ENCODE measurements at regions not wholly inside any gene's neighbourhood (a gene's known extent, or its start where the extent isn't known, plus 50 kb on each side); places are given as distances from the start of the nearest gene placed in this dataset.

DNA sequence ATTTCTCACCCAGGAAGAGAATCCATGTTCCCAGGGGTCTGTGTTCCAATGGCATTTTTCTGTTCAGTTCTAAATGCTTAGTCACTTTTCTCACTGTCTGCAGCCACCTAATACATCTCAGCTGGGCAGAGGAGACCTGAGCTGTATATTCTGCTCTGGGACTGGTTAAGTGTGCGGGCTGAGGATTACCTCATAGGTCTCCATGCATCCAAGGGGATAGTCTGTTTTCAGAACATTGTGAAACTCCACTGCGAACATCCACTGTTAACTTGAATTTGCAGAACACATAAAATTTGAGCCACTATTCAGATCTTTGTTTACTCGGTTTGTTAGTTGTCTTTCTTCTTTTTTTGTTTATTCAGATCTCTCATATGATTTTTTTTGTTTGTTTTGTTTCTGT is 947.1 kb downstream of the TFAP2A start:
- DNase-seq (ENCODE audit: low spot score) = no peak

DNA sequence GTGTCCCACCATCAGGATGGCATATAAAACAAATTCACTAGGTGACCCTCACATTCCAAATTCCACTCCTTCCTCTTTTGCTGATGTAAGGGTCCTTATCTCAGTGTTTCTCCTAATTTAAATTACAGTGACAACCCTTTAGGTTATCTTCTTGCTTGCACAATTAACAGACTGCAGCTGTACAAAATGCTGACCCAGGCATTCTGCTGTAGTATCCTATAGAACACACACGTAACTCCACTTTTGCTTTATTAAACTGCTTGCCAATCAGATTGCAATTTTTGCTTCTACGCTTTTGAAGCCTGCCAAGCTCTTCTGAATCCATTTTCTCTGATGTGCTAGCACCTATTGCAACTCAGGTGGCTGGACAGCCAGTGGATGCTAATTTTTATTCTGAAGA is 950.3 kb downstream of the TFAP2A start:
- no peak for DNase-seq (ENCODE audit: low spot score)

DNA sequence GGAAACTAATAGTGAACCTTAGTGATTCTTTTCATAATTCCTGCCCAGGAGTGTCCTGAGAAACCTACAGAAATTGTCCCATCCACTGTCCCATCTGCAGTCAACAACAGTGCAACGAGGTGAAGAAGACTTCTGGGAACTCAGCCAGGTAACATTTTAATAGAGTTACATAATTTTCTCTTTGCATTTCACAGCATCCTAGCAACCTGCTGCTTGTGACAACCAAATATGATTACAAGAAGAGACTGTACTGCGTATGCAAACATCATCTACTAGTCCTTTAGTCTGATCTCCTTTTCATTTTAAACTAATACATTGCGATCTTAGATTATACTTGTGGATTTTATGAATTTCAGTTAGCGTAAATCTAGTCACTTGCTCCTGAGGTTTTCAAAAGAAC is 951.6 kb downstream of the TFAP2A start:
- no peak for DNase-seq (ENCODE audit: low spot score)

DNA sequence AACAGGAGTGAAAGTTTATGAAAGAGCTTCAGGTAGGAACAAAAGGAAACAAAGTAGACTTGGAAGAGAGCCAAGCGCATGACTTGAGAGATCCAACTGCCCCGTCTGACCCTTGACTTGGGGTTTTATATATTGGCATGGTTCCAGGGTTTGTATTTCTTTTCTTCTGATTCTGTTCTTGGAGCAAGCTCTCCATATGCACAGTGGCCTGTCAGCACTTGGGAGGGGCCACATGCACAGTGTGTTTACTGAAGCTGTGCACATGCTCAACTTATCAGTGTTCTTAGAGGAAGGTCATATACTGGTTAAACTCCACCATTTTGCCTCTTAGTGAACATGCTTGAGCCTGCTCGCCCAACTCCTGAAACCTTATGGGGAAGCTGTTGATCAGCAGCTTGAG is 953.7 kb downstream of the TFAP2A start:
- no peak for DNase-seq (ENCODE audit: low spot score)

DNA sequence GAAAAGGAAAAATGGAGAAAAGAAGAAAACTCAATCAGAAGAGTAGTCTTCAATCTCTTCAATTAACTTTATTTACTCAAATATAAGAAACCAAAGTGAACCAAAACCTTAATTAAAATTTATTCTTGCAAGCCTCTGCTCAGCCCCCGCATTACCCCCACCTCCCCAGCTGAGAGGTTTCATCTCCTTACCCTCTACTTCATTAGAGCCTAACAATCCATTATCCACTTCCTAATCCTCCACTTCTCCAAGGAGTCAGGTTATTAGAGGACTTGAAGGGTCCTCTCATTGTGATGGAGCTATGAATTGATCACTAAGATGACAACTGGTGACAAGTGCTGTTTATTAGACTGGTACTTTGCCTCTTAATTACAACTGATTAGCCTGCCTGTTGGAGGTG is 956.5 kb downstream of the TFAP2A start:
- DNase-seq (ENCODE audit: low spot score) = no peak

DNA sequence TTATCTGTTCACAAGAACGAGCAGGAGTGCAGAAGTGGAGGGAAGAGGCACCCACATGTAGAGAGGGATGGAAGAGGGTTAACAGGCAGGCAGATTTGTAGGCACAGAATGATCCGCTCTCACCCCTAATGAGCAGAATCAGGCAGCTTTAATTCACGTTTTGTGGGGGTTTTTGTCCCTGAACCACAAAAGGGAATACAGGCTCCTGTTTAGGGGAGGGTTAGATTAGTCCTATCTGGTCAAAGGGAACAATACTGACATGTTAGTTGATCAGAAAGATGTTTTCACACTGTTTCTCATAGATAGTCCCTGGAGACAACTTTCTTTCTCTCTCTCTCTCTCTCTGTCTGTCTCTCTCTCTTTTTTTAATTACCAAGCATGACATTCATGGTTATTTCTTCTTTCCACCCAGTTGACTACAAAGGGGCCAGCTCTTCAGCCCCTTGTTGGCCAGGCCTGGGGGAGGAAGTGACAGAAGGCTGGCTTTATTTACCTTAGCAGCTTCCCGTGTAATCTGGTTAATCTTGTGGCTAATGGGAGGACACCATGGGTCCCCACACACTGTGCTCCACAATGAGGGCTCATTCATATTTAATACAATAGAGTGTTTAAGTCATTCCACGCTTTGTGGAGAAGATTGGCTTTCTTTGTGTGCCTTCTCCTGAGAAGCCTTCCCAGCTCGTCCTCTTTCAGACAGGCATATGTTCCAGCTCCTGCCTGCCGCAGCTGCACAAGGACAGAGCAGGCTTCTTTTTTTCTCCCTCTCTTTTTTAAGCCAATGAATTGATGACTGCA is 958.8 kb downstream of the TFAP2A start:
- peak; percentile 29 for DNase-seq (ENCODE audit: low spot score)

DNA sequence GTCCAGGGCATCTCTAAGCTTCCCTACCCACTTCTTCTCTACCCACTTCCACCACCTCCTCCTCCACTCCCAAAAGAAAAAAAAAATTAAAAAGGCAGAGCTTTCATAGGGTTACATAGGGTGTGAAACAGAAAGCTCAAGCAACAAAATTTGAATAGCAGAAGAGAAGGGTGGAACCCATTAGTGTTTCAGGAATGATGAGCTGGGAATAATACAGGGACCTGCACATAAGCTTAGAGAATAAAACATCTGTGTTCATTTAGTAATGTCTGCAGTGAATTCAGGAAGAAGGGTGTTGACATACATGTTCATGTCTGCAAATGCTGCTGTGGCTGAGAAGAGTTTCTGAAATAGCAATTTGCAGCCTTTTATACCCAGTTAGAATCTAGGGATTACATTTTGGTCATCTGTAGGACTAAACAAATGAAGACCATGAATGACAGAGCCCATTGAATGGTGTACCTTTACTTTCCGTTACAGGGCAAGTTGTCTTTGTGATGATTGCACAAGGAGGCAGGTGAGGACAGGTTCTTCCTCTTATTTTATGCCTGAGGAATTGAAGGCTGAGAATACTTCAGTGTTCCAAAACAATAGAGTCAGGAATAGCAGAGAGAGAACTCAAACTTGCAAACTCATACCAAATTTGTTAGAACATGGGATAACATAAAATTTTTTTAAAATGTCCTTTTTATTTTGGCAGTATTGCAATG is 975.1 kb downstream of the TFAP2A start:
- DNase-seq (ENCODE audit: low spot score) = no peak

DNA sequence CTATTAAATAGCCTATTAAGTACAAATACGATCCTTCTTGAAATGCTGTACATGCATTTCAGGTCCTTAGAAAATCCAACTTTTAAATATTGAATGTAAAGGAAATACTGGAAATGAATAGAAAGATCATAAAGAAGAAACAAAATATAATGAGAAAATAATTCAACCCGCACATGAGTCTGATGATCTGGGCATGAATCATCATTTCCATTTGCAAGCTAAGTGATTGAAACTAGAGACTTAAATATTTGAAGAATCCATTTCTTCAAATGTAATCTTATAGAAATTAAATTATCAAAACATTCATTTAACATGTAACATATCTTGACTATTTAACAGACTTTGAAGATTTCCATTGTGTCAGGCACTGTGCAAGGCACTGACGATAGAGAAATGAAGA is 977.0 kb downstream of the TFAP2A start:
- DNase-seq (ENCODE audit: low spot score) = no peak

DNA sequence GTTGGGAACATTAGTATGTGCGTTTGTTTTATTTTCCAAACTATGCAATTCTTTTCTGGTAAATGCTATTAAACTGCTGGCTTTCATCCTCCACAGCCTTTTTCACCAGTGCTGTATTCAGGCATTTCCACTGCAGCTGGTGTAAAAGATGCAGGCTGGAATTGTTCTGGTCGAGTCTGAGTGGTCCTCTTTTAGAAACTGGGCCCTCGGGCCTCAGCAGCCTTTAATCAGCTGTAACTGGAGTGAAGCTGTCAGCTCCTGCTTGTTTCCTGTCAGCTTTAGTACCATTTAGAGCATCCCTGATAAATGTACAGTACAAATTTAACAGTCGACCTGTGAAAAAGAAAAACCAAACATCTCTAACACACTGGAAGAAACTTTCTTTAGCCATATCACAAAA is 979.6 kb downstream of the TFAP2A start:
- DNase-seq (ENCODE audit: low spot score) = no peak

DNA sequence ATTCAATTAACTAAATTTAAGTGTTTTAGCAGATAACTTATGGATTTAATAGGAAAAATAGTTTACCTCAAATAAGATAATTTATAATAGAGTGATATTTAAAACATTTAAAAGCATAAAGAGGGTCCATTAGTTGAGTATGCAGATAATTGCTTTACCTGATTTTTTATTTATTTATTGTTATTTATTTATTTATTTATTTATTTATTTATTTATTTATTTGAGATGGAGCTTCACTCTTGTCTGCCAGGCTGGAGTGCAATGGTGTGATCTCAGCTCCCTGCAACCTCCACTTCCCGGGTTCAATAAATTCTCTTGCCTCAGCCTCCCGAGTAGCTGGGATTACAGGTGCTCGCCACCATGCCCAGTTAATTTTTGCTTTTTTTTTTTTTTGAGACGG is 982.9 kb downstream of the TFAP2A start:
- DNase-seq (ENCODE audit: low spot score) = no peak

DNA sequence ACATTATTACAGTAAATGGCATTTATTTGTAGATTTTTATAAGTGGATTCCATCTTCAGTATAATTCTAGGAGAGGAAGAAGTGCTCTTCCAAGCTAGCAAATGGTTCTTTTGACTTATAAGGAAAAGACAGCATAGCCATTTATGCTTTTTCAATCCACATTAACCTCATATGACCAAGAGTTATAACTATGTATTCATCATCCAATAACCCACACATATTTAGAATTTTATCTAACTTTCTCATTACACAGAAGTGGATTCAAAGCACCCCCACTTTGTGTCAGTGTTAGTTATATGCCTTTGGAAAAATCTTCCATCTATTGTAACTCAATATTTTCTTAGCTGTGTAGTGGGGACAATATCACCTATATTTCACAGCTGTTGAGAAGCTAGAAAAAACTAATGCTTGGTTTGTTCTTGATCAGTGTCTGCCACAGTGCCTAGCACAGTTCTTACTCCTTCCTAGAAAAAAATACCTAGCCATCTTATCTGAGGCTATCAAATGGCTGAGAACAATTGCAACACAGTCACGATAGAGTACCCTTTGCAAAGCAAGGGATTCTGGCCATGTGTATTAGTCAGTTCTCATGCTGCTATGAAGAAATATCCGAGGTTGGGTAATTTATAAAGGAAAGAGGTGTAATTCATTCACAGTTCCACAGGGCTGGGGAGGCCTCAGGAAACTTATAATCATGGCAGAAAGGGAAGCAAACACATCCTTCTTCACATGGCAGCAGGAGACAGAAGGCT is 986.3 kb downstream of the TFAP2A start:
- no peak for DNase-seq (ENCODE audit: low spot score)

DNA sequence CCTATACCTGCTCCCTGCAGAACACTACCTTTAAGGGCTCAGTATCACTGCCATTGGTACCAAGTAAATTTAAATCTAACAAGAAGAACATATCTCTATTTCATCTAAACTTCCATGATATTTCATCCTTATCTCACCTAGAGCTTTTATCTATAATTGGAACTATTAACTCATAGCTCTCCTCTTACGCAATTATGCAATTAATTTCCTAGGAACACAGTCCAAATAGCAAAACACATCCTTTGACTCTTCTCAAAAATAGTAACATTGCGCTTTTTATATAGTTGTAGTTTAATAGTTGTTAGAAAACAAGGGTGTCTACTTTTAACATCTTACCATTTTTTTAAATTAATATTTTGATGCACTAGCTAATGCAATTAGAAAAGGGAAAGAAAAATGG is 986.8 kb upstream of the SLC35B3 start:
- DNase-seq (ENCODE audit: low spot score) = no peak

DNA sequence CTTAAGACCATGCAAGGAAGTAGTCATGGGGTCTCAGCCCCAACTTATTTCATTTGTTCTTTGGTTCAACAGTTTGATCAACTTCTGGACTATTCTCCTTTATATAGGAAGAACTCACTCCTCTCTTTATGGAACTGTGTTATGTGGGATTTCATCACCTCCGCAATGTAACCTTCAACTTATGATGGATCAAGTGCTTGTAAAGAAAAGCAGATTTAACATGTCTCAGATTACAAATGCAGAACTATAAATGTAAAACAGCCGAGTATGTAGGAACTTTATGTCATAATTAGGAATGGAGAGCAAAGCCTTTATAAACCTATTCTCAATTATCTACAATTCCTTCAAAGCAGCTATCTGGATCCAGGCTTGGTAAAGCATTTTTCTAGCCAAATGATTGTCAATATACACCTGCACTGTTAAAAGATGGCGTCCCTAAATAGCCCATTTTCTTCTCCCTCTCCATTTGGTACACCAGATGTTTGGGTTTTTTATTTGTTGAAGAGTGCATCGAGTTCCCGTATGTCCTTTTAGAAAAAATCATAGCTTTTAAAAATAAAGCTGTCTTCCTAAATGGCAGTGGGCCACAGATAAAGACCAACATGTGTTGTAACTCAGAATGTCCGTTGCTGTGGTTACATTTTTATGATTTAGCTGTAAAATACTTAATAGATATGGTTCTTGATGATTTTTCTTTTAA is 985.1 kb upstream of the SLC35B3 start:
- no peak for DNase-seq (ENCODE audit: low spot score)

DNA sequence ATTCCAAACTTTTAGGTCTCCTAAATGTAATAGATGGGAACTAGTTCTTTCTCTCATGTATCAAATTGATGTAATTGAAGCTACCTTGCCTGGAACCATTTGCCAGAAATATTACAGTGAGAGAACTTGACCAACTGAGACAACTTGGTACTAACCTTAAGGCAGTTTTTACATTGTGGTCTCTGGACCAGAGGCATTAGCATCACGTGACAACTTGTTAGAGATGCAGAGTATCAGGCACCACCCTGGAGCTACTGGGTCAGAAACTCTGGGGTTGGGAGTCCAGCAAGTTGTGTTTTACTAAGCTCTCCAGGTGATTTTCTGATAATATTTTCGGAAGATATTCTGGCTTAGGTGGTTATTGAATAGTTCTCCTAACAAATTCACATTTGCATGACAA is 982.1 kb upstream of the SLC35B3 start:
- DNase-seq (ENCODE audit: low spot score) = no peak

DNA sequence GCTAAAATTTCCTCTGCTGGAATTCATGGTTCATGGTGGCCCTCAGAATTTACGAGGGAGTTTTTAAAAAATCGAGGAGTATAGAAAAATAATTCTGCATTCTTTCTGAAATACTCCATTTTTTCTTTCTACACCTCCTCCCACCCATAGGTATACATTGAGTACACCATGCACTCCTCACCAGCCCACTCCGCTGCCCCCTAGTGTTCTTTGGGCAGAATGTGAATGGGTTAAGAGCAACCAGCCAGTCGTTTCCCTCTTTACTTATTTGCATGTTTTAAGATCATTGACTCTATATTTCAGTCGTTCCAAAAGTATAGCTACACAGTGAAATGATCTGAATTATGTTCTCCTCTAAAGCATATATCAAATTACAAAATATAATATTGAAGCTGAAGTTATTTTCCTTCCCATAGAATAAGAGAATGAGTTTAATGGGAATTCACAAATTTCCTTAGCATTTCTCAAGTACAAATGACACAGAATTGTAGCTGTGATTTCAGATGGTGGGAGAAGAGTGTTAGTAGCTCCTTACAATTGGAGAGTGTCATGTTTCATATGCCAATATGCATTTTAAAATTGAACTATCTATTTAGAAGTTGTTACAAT is 977.7 kb upstream of the SLC35B3 start:
- DNase-seq (ENCODE audit: low spot score) = peak; percentile 30

DNA sequence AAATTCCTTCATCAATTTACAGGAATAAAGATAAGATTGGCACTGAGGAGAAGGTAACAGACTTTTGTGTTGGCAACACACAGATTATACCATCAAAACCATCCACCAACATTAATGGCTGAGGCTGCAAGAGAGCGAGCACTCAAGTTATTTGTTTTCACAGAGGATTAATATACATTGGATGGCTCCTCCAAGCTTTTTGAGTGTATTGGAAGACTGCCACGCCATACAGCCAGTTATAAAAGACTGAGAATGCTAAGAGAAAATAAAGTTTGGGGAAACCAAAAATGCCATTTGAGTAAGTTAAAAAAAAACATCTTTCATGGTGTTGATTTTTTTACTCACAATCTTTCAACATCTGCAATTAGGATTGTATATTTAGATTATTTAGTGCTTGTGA is 973.8 kb upstream of the SLC35B3 start:
- DNase-seq (ENCODE audit: low spot score) = no peak

DNA sequence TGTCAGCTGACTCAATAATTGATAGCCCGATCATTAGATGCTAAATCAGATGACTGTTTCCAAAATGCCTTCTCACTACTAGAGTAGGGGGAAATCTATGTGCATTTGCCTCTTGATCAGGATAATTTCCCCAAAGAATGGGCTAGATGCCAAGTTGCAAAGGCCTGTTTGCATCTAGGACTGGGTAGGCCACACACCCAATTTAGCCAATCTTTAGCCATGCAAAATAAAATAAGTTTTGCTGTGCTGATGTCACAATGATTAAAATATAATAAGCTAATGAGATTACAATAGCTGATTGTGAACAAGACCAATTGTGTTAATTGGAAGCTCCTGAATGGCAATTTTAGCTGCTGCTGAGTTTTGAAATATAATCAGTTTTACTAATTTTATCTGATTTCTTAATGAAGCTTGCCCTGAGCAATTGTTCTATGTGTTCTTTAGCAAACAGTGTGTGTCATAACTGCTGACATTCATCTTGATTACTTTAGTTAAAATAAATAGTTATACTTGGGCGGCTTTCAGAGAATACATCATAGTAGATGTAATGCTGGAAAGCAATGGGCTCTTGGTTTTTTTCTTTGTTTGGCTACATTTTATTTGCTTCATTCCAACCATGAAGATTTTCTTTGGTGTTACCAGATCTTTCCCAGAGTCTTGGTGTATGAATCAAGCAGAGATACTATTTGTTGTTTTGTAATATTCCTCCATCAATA is 973.2 kb upstream of the SLC35B3 start:
- DNase-seq (ENCODE audit: low spot score) = no peak

DNA sequence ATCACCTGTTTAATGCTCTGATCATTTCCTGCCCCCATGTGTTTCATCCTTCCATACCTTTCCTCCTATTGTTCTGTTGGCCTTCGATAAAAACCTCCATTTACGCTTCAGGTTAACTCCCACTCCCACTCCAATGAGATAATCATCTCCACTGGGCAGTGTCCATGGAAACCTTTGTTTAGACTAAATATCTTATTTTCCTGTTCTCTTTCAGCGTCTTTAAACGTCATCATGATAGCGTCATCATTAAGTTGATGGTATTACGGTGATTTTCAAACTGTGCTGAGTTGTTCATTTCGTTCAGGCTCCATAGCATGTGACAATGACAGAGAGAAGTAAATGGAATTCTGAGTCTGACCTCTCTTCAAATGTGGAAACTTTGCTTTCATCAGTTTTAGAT is 970.5 kb upstream of the SLC35B3 start:
- DNase-seq (ENCODE audit: low spot score) = no peak

DNA sequence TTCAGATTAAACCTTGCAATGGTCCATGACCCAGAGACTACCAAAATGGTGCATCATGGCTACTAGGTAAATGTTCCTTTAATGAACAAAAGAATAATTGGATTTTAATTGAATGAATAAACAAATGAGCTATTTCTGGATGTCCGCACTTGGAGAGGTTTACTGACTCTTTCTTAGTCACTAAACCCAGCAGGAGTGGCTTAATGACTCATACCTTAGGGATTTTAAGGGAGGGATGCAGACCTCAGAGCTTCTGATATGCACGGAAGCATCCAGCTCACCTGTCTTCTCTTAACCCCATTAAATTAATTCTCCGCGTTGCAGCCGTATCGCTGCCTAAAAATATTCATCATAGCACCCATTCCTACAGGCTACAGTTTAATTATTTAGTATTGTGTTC is 970.0 kb upstream of the SLC35B3 start:
- DNase-seq (ENCODE audit: low spot score) = no peak

DNA sequence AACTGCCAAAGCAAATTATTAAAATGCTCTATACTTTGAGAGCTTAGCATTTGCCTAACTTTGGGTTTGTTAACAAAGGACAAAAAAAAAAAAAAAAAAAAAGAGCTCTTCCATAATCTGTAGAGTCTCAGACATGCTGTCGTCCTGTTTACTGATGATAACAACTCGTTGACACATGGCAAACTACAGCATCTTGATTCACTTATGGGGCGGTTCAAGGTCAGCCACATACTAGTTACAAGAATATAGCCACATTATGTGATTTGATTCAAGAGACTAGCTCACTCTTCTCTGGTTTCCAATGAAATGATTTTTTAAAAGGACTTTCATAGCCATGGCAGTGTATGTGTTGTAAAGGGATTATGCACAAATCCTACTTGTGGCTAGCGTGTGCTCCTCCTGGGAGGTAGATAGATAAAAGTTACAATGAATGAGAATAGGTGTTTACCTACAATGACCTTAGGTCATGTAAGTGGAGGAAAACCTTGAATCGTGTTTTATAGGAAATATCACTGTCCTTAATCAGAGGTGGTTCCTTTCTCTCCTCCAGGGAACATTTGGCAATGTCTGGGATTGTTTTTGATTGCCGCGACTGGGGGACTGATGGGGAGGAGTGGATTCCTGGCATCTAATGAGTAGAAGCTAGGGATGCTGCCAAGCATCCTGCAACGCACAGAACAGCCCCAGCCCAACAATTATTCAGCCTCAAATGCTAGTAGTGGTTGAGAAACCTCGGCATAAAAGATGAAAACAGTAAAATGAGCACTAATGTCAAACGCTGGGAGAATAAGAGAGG is 969.2 kb upstream of the SLC35B3 start:
- no peak for DNase-seq (ENCODE audit: low spot score)

DNA sequence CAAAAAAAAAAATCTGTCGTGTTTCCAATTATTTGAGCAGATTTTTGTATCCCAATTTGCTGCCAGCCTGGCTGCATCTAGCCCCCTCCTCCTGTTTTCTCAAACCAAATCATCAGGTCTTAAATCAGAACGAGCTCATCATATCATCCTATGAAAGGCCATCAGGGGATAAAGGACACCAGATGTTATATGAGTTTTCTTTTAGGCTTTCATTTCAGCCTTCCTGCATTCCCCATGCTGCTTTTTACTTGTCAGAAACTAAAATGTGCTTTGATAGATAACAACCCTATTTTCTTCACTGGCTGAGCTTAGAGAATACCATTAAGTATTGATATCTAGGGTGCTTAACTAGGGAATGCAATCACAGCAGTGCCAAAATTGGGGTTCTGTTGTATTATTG is 968.4 kb upstream of the SLC35B3 start:
- DNase-seq (ENCODE audit: low spot score) = no peak

All from iPS-NIHi11 (cell line).